HG02973 (cell line): ENCODE measurements at regions not wholly inside any gene's neighbourhood (a gene's known extent, or its start where the extent isn't known, plus 50 kb on each side); places are given as distances from the start of the nearest gene placed in this dataset.
"Not testable (repeated sequence)": the region's sequence is repeated elsewhere in the genome, so short reads cannot be mapped to it uniquely, and the experiment has no call there.

Experiments
- ATAC-seq: cut with Tn5 transposase; IDR thresholded peaks from one replicate; pipeline ENCODE4 v1.9.1; 2021; ENCODE audit warnings: moderate library complexity; ENCODE audit not compliant: unreplicated experiment

- no peak for ATAC-seq
Observed at GRCh38 chr6:165012183-165012582, 297.2 kb downstream of the C6orf118 start.

GRCh38 chr6:165010556-165011535 is 298.6 kb downstream of the C6orf118 start:
- ATAC-seq, result no peak

GRCh38 chr6:165008971-165009370 is 300.4 kb downstream of the C6orf118 start:
- ATAC-seq, result no peak

GRCh38 chr6:165002866-165003265 is 306.5 kb downstream of the C6orf118 start:
- no peak for ATAC-seq

- ATAC-seq, result no peak
Observed at GRCh38 chr6:165002358-165002757, 307.0 kb downstream of the C6orf118 start.

GRCh38 chr6:165001502-165002157 is 307.8 kb downstream of the C6orf118 start:
- ATAC-seq, result no peak

- ATAC-seq, result no peak
Observed at GRCh38 chr6:164998297-164998696, 311.1 kb downstream of the C6orf118 start.

- ATAC-seq, result no peak
Observed at GRCh38 chr6:164996838-164997237, 312.6 kb downstream of the C6orf118 start.

GRCh38 chr6:164991573-164991972 is 317.8 kb downstream of the C6orf118 start:
- no peak for ATAC-seq

GRCh38 chr6:164990901-164991300 is 318.5 kb downstream of the C6orf118 start:
- ATAC-seq, result no peak

- ATAC-seq, result no peak
Observed at GRCh38 chr6:164982389-164982788, 327.0 kb downstream of the C6orf118 start.

GRCh38 chr6:164967102-164967501 is 342.3 kb downstream of the C6orf118 start:
- ATAC-seq, result no peak

GRCh38 chr6:164962805-164963204 is 346.6 kb downstream of the C6orf118 start:
- no peak for ATAC-seq

- ATAC-seq, result no peak
Observed at GRCh38 chr6:164947164-164947563, 362.2 kb downstream of the C6orf118 start.

GRCh38 chr6:164942271-164942670 is 367.1 kb downstream of the C6orf118 start:
- no peak for ATAC-seq

- not testable (repeated sequence) for ATAC-seq
Observed at GRCh38 chr6:164933238-164933794, 376.1 kb downstream of the C6orf118 start.

GRCh38 chr6:164929408-164929977 is 379.9 kb downstream of the C6orf118 start:
- ATAC-seq, result no peak

- ATAC-seq, result no peak
Observed at GRCh38 chr6:164928728-164929407, 380.5 kb downstream of the C6orf118 start.

- ATAC-seq, result no peak
Observed at GRCh38 chr6:164928057-164928727, 381.2 kb downstream of the C6orf118 start.
